ENCODE measurements at regions not wholly inside any gene's neighbourhood (a gene's known extent, or its start where the extent isn't known, plus 50 kb on each side); places are given as distances from the start of the nearest gene placed in this dataset.
"Not testable (repeated sequence)": the region's sequence is repeated elsewhere in the genome, so short reads cannot be mapped to it uniquely, and the experiment has no call there.

DNA sequence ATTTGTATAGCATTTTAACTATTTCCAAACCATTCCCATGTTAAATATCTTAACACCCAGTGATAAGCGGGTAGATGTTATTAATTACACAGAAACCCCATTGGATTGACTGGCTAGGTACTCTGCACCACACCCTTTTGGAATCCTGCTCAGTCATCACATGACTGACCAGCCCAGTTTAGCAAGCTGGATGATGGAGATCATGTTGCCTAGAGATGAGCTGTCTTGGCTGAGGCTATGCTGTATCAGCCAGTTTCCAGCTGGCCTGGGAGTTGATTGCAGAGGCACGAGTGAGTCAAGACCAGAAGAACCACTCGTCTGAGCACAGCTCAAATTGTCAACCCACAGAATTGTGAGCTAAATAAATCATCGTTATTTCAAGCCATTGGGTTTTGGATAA, 124.6 kb downstream of the ZNF621 start:
- no peak for DNase-seq

DNA sequence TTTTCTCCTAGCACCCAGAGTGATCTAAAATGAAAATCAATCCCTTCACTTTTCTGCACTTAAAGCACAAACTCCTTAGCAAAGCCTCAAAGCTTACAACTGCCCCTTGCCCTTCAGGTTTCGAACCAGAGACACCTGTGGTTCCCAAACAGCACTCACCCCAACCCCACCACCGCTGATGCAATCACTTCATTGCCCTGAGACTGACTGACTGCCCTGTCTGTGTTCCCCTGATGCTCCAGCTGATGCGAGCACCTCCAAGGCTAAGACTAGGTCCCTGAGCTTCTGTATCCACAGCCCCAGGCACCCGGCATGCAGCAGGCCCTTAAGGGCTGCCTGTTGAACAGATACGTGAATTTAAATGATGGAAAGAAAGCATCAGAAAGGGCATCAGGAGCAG, 127.3 kb downstream of the ZNF621 start:
- DNase-seq: no peak

DNA sequence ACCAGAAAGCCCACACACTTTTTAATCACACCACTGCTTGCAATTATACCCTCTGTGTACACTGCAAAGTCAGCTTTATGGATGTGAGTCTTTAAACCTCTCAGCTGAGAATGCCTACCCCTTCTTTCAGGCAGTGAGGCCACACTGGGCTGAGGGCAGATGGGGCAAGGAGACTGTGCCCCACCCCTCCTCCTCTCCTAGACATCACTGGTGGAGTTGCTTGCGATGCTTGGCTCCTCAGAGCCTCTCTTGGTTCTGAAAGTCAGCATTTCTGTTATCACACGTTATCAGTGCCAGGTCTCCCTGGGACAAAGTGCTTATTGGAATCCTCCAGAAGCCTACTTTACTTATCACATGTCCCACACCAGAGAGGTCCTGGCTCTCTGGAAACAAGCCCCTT, 128.2 kb downstream of the ZNF621 start:
- no peak for DNase-seq

DNA sequence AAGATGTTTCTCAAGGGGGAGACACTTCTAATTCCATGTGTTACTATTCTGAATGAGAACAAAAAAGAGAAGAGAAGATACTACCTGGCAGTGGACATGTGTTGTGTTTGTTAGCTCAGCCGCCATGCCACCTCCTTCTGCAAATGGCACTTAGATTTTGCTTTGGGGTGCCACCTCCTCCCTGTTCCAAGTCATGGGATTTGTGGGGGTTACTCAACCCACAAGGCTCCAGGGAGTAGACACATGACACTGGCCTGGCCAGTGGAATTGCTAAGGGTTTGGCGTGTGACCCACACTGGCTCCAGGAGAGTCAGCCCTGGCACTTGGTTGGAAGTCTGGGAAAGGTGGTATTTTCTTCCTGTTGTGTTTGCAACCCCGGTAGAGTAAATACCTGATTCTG, 129.1 kb downstream of the ZNF621 start:
- DNase-seq: no peak

DNA sequence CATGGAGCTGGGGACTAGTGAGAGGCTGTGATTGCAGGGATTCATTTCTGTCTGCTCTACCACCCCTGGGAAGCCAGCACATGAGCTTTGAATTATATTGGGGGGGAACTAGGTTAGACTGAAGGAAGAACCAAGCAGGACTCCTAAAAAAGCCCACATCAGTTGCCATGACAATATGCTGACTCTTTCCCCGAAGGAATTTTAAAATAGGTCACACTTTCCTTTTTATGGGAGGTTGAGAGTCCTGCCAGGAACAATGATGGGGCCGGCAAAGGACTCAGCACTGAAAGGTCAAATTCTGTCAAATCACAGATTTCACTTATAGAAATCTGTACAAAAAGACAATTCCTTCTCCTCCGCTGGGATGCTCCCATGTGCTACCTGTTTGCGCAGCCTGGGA, 130.8 kb downstream of the ZNF621 start:
- no peak for DNase-seq

DNA sequence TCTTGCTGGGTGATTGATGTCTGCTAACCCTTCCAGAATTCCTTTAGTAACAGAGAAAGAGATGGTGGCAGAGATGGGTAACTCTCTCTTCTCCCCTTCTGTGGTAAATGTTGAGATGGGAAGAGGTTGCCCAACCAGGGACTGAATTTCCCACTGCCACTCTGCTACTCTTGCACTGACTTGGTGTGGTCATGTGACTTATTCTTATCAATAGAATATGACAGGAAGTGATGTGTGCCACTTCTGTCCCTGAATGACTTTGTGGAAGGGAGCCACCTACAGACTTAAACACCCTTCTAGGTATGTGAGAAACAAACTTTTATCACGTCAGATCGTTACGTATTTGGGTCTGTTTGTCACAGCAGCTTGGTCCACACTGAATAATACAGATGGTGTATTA, 132.9 kb downstream of the ZNF621 start:
- no peak for DNase-seq

DNA sequence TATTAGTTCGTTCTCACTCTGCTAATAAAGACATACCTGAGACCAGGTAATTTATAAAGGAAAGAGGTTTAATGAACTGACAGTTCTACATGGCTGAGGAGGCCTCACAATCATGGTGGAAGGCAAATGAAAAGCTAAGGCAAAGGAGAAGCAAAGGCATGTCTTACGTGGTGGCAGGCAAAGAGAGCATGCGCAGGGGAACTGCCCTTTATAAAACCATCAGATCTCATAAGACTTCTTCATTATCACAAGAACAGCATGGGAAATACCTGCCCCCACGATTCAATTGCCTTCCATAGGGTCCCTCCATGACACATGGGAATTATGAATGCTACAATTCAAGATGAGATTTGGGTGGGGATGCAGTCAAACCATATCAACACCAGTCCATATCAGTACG, 133.5 kb downstream of the ZNF621 start:
- DNase-seq: no peak

DNA sequence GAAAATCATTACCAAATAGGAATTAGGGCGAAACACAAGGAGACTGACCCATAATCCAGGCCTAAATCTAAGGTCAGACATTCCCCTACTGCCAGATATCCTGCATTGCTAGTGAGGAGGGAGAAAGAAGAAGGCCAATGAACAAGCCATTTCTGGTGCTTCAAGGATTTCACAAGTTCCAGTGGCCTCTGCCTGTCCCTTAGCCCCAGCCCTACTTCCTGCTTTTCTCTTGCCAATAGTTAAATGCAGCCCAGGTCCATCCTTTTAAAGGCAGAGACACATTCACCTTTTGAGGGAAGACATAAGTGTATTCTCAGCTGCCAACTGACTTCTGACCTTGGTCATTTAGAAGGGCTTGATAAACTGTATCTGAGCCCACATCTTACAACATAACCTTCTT, 135.8 kb downstream of the ZNF621 start:
- DNase-seq: no peak

DNA sequence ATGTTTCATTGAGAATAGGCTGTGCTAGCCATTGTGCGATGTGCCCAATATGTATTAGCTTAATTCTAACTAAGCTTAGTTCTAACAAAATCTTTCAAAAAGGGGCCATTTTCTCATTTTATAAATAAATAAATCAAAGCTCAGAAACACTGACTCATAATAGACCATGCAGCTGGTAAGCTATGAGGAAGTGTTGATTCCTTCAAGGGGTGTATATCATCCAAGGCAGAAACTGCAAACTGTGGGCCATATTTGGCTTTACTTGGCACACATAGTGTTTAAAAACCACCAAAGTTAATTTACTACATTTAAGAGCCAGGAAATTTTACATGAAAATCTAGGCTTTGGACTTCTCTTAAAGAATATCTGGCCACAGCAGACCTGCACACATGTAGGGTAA, 136.5 kb downstream of the ZNF621 start:
- no peak for DNase-seq

DNA sequence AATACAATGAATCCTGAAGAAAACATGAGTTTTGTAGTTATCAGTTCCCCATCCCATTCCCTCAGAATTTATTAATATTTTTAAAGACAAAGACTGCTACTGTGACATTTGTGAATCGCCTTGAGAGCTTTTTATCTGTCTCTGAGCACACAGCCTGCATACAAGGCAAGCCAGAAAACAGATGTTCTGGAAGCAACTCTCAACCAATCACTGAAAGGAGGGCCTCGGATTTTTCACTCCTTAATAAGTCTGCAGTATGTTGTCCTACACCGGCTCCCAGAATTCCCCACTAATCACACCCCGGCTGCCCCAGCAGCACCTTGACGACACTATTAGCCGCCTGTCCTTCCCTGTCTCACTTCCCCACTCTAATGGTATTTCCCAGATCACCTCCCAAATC, 138.5 kb downstream of the ZNF621 start:
- no peak for DNase-seq

DNA sequence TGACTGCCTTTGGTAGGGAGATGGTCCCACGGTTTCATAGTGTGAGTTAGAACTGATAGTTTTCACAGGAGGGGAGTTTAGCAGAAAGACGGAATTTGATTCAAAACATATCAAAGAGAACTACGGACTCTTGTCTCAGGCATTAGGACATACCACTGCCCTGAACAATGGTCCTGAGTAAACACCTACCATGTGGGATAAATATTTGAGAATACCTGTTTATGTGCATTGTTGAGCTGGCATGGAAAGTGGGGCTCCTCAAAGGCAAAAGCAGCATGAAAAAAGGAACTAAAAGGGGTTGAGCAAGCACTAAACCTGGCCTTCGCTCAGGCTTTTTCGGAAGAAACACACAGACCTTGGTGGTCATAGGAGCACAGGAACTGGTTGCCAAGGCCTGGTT, 144.4 kb downstream of the ZNF621 start:
- no peak for DNase-seq

DNA sequence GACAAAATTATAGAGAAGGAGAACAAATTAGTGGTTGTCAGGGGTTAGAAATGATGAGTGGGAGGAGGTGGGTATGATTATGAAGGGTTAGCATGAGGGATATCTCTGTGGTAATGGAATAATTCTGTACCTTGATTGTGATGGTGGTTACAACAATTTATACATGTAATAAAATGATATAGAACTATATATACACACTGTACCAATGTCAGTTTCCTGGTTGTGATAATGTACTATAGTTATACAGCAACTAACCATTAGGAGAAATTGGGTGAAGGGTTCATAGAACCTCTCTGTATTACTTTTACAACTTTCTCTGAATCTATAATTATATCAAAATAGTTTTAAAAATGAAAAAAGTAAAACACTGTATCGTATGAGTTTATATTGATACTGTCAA, 148.1 kb downstream of the ZNF621 start:
- no peak for DNase-seq

DNA sequence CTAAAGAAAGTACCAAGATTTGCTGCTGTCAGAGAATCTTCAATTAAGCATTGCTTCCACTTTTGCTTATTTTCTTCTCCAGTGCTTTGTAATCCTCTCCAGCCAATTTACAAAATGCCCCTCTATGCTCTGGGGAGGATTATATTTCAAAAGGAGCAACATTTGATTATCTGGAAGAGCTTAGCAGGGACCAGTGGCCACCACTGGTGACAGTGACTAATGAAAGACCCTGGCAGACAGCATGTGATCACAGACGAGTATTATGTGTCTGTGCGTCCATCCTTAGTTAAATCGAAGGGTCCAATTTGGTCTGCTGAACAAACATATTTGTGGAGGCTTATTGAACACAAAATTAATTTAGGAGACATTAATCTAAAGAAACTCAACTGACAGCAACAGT, 152.6 kb downstream of the ZNF621 start:
- DNase-seq: no peak

DNA sequence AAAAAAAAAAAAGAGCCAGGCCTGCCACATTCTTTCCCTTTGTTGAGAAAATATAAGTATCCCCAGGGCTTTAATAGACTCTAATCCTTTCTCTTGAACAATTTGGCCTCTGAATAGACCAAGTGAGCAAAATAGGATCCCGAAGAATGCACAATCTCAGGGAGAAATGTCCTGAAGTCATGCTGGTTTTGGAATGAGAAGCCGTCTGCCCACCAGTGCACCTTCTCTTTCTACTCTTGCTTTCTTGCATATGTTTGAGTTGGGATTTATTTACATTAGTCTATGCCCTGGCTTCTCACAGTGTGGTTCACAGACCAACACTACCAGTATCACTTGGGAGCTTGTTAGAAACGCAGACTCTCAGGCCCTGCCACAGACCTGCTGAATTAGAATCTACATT, 153.0 kb downstream of the ZNF621 start:
- DNase-seq: no peak

DNA sequence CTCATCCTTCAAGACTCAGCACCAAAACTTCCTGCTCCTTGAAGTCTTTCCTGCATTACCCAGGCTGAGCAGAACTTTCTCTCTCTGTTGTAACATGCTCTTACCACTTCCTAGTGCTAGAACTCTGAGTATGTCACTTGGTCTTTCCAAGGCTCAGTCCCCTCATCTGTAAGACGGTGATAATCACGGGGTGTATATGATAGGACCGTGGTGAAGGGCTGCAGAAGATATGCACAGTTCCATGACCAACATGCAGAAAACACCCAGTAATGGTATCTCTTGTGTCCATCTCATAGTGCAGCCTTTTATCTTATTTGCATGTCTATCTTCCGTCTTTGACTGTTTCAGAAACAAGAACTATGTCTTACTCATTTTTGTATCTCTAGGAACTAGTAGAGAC, 154.5 kb downstream of the ZNF621 start:
- no peak for DNase-seq

DNA sequence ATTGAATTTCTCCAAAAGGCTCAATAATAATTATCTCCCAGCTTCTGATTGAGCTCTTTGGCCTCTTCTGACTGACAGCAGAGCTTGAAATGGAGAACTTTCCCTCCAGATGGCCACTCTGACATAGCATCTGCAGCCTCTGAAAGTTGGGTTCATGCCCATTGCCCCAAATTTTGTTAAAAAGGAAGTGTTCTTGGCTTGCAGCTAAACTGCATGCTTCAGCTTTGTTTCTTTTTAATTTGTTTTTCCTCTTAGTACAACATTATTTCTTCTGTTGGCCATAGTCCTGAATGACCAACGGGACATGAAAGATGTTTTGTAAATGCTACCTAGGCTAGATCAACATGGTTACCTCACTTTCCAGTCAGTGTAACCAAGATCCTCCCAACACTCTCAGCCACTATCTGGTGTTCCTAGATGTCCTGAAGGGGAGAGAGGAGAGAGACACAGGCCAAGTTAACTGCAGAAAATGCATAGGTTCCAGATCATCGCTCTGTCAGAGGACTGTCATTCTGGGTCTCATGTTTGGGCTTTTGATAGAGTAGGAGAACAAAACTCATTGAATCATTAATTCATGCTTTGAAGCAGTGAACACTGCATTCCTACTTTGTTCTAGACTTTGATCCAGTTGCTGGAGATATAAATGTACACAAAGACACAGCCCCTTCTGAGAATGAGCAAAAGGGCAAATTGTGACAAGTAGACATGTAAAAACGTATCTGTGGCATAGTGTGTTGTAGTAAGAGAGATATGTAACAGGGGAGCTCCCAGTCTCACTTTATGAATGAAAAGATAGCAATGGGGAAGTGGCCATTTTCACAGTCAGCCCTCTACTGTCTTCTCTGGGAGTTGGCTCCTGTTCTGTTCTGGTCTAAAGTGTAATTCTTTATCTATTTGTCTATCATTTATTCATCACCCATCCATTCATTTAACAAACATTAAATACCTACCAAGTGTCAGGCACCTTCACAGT, 156.2 kb downstream of the ZNF621 start:
- DNase-seq: no peak

DNA sequence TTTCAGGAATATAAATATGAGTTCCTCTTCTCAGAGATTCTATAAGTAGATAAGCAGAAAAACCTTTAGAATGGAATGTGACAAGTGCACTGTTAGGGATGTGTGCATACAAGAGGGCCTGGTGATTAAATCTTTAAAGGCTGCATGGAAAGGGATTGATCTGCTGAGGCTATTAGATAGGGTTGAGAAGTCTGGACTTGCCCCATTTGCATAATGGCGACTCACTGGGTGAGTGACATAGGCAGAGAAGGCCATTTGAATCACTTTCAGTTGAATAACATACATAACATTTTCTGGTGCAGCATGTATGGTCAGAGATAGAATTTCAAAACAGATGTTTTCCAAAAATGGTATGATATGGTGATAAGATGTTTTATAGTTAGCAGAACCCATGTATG, 156.9 kb downstream of the ZNF621 start:
- no peak for DNase-seq

DNA sequence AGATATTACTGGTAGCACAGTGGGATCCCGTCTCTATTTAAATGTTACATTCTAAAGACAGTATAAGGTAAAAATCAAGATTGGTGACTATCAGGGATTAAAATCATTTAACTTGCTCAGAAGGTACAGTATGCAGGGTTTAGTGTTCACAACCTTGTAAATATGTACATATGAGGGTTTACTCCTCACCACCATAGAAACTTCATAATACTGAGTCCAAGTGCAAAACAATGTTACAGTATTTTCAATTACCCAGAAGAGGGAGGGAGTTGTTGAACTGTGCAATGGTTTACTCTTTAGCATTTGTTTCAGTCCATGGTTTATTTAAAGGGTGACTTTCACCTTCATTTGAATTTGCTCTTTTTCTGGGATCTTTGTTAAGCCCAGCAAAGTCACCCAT, 165.1 kb downstream of the ZNF621 start:
- DNase-seq: no peak

DNA sequence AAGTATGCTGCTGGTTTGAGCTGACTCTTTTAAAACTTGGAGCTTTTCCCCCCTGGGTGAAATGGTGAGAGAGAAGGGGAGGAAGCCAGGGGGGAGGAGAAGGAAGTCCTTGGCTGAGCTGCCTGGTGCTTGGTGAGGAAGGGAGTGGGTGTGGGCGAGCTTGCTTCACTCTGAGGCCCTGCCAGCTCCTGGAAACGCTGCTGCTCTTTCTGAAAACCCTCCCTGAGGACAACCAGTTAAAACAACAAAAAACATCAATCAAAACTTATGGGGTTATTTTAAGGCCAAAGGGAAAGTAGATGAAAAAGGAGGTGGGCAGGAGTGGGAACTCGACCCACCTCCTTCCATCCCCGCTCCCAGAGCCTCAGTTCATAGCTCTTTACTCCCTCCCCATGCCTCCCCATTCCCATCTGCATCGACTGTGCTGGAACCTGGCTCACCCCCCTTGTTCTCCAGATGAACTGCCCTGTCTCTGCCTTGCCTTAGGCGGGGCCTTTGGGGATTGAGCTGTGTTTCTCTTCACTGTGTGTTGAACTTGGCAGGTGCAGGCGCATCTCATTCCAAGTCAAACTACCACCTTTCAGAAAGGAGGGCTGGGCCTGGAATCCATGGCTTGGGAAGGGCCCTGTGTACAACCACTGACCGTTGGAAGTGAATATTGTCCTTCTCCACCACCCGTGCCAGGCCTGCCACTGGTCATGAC, 166.1 kb downstream of the ZNF621 start:
- no peak for DNase-seq

DNA sequence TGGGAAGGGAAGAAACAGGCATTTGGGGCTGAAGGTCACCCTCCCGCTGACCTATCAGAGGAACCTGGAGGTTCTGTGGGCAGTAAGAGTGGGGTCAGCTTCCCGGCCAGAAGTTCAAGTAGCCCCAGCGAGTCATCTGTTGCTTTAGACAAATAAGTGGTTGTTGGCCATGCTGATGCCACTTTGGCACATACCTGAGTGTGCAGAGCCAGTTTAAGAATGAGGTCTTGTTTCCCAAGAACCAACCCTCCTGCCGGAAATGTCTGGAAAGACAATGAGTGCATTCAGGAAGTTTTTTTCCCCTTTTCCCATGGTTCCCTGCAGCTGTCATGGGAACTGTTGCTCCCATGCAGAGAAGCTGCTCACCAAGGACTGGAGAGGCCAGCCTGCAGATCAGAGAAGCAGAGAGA, 166.7 kb downstream of the ZNF621 start:
- DNase-seq: no peak

DNA sequence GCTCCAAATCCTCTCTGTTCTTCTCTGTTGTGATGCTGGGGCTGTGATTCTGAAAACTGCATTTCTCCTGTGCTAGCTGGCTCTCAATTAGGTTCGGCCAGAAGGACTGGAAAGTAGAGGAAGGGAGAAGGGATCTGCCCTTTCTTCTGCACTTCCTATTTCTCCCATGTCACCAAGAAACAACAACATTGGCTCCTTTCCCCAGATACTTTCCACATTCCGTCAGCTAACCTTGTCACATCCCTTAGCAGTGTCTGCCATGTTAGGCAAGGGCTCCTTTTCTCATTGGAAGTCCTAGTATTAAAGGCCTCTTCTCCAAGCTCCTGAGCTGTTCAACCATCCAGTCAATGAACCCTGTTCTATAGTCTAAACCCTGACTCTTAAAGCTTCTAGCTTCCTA, 171.1 kb downstream of the ZNF621 start:
- DNase-seq: no peak

DNA sequence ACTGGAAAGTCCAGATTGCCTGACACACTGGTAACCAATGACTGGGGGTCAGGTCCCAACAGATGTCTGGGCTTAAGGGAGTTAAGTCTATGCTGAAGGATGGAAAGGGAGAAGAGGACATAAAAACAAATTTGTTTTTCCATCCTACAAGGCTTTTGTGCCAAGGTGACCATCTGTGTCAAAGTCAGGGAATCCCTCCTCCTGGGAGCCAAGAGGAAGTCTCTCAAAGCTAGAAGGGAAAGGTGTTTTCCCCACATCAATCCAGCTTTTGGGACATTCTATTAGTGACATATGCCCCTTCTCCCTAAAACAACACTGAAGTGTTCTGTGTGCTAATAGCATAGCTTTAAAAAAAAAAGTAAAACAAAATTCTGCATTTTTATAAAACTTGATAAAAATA, 173.9 kb downstream of the ZNF621 start:
- DNase-seq: not testable (repeated sequence)

DNA sequence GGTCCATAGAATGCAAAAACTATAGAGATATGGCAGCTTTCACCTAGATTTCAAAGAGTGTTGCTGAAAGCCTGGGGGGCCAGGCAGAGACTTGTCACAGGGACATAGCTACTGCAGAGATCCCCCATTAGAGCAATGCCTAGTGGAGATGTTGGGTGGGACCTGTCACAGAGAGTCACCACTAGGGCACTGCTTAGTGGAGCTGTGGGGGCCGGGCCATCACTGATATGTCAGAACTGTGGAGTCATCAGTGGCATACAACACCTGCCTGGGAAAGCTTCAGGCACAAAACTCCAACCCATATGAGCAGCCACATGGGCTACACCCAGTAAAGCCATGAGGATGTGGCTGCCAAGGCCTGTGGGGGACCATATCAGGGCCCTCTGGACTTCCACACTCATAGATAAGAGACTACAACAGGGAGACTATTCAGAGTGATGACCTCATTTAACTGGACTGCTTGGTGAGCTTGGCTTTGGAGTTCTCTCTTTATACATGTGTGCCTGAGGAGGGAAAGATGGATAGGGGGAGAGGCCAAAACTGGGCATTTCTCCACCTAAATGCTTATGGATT, 176.3 kb downstream of the ZNF621 start:
- DNase-seq: no peak

DNA sequence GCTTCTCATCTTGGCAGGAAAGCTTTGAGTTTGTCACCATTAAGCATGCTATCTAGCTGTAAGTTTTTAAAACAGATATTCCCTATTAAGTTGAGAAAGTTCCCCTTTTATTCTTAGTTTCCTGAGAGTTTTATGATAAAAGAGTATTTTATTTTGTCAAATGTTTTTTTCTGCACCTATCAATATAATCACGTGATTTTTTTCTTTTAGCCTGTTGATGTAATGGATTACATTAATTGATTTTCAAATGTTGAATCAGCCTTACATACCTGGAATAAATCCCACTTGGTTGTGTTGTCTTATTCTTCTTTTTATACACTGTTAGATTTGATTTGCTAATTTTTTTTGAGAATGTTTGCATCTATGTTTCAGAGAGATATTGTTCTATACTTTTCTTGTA, 179.5 kb downstream of the ZNF621 start:
- no peak for DNase-seq

Measured in HCEC 1CT (cell line).